ENCODE measurements at regions not wholly inside any gene's neighbourhood (a gene's known extent, or its start where the extent isn't known, plus 50 kb on each side); places are given as distances from the start of the nearest gene placed in this dataset.

DNA sequence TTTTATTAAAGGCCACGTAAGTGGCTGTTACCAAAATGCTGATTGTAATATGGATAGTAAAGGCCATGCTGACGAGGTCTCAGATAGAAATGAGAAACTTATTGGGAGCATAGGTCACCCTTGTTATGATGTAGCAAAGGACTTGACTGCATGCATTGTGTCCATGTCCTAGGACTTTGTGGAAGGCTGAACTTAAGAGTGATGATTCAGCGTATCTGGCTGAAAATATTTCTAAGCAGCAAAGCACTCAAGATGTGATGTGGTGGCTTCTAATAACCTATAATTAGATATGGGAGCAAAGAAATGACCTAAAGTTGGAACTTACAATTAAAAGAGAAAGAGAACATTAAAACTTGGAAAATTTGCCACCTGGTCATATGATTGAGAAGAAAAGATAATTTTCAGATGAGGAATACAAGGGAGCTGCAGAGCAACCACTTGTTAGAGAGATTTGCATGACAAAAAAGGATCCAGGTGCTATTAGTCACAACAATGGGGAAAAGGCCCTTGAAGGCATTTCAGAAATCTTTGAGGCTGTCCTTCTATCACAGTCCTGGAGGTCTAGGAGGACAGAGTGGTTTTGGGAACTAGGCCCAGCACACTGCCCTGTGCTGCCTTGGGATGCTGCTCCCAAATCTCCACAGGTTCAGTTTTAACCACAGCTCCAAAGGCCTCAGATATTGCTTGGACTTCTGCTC lies 793.7 kb upstream of the LCORL start:
- DNase-seq: no peak

GRCh38 chr4:18813771-18814170 lies 792.2 kb upstream of the LCORL start:
- DNase-seq: no peak

- DNase-seq: no peak
Measured at GRCh38 chr4:18813055-18813454, 791.5 kb upstream of the LCORL start.

- DNase-seq: no peak
Measured at GRCh38 chr4:18803781-18804180, 782.2 kb upstream of the LCORL start.

DNA sequence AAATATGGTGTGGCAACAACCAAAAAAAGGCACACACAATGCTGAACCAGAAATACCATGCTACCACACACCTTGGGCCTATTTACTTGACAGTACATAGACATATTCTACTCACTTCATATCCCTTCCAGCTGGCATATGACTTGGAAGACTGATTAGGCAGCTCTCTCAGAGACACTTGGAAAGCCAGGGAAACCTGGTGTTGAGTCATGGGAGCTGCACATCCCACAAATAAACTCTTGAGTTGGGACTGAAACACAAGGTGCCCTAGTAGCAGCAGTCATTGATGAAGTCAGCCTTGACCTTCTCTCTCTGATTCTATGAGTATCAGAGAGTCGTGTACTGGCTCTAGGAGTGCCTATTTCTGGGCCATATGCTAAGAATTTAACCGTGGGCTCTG lies 776.6 kb upstream of the LCORL start:
- no peak for DNase-seq

DNA sequence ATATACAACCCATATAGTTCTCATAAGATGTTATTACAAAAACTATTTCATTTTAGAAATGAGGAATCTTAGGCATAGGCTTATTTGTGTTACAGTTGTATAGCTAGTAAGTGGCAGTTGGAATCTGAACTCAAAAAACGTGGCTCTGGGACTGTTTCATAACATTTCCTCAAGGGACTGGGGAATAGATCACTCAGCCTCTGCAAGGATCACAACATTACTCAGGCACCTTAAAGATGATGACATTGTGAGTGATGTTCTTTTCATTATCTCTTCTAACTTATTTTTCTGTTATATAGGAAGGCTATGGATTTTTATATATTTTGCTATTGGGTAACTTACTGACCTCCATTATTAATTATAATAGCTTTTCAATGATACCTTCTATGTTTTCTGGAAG lies 774.2 kb upstream of the LCORL start:
- DNase-seq: no peak

GRCh38 chr4:18777190-18777930 lies 755.8 kb upstream of the LCORL start:
- DNase-seq: no peak

GRCh38 chr4:18767921-18768320 lies 746.4 kb upstream of the LCORL start:
- no peak for DNase-seq

DNA sequence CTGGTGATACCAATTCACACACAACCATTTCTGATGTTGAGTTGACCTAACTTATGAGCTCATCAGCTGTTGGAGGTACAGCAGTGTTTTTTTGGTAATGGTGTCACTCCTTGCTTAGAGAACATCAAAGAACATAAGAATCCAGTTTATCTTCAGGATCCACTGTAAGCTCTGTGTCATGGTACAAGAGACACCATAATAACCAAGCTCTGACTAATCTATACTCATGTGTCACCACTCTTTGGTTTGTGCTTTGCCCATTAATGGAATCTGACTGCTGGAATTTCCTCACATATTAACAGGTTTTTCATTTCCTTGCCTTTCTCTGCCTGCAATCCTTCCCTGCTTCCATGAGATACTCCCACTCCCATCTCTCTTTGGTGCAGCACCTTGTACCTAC lies 735.1 kb upstream of the LCORL start:
- no peak for DNase-seq

GRCh38 chr4:18754180-18754579 lies 732.6 kb upstream of the LCORL start:
- no peak for DNase-seq

DNA sequence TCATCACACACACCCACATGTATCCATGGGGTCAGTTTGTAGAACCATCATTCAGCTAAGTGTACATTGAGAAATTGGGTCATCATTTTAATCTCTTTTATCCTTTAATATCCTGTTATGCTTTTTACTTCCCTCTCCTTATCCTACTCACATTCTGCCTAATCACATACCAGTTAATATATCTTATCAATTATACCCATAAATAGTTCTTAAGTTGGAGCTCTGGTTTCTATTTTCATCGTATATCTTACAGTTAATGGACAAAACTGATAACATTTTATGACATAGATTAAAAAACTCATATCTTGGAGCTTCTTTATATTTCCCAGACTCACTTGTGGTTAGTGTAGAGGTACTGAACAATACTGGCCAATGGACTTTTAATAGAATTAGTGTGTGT lies 729.5 kb upstream of the LCORL start:
- DNase-seq: no peak

GRCh38 chr4:18749391-18749790 lies 727.8 kb upstream of the LCORL start:
- no peak for DNase-seq

GRCh38 chr4:18736551-18736950 lies 715.0 kb upstream of the LCORL start:
- DNase-seq: no peak

GRCh38 chr4:18735740-18736268 lies 714.2 kb upstream of the LCORL start:
- no peak for DNase-seq

- no peak for DNase-seq
Measured at GRCh38 chr4:18734405-18734804, 712.9 kb upstream of the LCORL start.

DNA sequence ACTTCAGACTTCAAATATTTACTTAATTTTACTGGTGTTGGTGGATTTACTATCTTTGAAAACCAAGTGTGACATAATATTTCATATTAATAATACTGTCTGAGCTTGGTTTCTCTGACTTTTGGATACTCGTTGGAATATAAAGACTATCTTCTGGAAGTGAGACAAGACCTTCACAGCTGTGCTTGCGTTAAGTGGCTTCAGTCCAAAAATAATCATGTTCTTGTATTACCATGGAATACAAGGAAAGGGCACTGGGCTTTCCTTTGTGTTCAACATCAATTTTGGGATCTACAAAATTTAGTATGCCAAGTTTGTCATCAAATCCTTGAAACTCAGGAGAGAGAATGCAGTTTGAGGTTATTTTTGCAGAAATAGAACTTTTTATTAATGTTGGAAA lies 712.4 kb upstream of the LCORL start:
- DNase-seq: no peak

- no peak for DNase-seq
Measured at GRCh38 chr4:18722748-18723191, 701.2 kb upstream of the LCORL start.

- no peak for DNase-seq
Measured at GRCh38 chr4:18698119-18698883, 676.7 kb upstream of the LCORL start.

DNA sequence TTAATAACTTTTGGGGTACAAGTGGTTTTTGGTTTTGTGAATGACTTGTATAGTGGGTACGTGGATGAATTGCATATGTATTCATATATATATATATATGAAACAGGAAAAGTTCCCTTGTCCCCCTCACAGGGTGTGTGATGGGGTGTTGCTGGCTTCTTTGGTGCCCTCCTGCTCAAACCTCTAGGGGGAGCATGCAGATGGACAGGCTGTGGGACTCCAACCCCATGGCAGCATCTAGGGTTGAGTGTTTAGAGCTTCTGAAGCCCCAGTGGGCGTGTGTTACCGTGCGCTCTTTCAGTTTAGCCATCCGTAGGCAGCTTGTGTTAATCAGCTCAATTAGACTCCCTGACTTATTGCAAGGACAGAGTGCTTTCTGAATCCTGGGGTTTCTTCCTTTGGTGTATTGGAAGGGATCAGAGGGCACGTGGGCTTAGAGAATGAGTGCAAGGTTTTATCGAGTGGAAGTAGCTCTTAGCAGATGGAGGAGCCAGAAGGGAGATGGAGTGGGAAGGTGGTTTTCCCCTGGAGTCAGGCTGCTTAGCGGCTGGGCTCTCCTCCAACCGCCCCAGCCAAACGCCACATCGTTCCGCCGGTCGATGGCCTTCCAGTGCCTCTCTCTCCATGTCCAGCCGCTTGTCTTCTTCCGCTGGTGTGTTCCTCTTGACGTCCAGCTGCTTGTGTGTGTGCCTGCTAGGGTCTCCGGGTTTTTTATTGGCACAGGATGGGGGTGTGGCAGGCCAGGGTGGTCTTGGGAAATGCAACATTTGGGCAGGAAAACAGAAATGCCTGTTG lies 674.4 kb upstream of the LCORL start:
- DNase-seq: no peak

DNA sequence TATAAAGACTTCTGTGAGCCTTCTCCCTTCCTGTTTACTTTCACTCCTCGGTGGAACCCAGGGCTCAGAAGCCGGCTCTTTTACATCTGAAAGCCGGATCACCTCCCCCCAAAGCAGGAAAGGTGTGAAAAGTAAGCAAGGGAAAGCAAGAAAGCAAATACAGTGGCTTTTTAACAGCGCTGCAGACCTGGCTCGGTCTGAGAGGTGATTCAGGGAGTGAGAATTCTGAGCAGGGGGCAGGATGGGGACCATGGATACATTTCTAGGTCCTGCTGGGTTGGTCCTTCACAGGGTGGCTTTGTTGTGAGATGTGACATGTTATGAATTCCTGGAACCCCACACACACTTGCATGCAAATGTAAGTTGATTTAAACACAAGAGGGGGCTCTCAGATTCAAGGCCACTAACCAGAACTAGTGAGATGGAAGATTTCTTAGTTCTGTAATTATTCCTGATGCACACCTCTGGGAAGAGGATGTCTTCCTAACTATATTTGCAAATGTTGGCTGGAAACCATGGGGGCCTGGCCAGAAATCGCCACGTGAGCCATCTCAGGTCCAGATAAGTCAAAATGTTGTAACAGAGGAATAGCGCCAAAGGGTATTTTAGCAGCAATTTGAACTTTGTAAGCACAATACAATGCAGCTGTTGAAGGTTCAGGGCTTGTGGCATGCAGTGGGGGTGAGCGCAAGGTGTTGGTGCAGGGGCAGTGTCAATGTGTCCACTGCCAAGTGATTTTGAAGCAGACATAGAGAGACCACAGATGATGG lies 670.1 kb upstream of the LCORL start:
- DNase-seq: no peak

DNA sequence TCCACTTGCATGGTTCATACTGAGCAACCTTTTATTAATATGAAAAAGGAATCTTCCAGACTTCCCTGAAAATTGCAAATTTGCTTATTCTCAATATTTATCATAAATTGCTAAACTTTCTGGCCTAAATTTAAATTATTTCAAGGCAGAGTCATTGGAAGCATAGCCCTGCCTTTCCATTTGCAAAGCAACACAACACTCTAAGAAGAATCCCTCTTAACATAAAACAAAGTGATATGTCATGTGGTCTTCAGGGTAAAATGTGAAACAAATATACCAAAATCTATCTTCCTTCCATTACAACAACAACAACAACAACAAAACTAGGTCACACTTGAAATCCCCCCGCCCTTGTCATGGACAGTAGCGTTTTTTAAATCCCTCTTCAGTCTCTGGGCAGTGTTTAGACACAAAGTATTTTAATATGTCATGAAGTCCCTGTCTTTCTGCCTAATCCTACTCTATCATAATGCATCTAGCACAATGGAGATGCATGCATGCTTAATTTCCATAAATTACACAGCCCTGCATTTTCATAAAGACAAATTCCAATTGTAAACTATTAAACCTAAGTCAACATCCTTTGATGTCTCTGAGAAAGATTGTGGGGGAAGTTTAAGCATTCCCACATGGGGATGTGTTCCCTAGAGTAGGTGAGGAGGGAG lies 668.9 kb upstream of the LCORL start:
- DNase-seq: no peak
